ENCODE measurements at regions not wholly inside any gene's neighbourhood (a gene's known extent, or its start where the extent isn't known, plus 50 kb on each side); places are given as distances from the start of the nearest gene placed in this dataset.

DNA sequence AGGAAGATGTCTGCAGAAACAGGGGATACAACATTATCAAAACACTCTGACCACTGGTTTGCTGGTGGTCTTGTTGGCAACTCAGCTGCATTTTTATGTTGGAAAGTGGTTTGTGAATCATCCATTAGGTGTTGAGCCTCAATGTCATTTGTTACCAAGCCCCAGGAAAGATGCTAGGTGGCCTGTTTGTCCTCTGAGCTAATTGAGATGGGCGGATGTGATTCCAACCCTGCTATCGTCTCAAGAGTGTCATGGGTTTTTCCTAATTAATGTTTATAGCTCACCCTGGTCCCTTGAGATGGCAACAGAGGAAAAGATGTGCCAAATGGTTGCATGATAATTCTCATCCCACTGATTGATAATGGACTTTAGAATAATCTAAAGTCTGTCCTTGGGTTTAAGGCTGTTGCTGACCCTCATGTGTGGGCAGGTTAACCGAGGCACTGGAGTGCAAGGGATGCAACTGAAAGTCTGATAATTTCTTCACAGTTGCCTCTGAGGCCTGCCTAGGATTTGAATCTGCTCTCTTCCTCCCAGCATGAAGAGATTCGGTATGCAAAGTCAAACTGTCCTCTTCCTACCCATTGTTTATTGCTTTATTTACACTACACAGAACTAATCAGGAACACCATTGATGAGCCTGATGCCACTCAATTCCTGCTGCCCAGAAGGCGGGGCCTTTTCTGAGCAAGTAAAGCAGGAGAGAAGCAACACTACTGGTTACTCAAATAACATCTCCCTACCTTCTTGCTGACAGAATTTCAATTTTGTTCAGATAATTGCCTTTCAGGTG lies 166.2 kb upstream of the TBC1D5 start:
- TF ChIP-seq, protein P1, sequence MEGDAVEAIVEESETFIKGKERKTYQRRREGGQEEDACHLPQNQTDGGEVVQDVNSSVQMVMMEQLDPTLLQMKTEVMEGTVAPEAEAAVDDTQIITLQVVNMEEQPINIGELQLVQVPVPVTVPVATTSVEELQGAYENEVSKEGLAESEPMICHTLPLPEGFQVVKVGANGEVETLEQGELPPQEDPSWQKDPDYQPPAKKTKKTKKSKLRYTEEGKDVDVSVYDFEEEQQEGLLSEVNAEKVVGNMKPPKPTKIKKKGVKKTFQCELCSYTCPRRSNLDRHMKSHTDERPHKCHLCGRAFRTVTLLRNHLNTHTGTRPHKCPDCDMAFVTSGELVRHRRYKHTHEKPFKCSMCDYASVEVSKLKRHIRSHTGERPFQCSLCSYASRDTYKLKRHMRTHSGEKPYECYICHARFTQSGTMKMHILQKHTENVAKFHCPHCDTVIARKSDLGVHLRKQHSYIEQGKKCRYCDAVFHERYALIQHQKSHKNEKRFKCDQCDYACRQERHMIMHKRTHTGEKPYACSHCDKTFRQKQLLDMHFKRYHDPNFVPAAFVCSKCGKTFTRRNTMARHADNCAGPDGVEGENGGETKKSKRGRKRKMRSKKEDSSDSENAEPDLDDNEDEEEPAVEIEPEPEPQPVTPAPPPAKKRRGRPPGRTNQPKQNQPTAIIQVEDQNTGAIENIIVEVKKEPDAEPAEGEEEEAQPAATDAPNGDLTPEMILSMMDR (conservative IDR thresholded peaks at IDR 0.05; ENCODE audit: low read depth in 2 of 2): no peak
- no peak for TF ChIP-seq POLR2AphosphoS5 (IDR thresholded peaks at IDR 0.05; ENCODE audit: low read depth)
